ENCODE measurements at regions not wholly inside any gene's neighbourhood (a gene's known extent, or its start where the extent isn't known, plus 50 kb on each side); places are given as distances from the start of the nearest gene placed in this dataset.

DNA sequence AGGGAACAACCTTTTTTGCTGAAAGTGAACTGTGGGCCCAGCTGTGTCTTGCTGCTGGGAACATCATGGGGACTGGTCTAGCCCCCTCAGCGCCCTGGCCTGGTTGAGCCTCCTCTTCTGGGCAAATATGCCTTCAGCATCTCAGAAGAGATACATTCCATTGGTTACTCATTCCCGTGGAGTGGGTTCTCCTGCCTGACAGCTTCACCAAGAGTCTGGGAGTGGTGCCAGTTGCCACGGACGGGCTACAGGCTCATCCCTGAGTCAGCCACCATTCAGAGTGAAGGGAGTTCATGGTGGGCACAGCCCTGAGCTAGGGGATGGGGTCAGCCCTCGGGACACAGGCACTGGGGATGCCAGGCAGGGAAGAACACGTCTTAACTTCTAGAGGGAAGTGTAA, 81.9 kb downstream of the RAMP3 start (continued):
- TF ChIP-seq, protein P1, sequence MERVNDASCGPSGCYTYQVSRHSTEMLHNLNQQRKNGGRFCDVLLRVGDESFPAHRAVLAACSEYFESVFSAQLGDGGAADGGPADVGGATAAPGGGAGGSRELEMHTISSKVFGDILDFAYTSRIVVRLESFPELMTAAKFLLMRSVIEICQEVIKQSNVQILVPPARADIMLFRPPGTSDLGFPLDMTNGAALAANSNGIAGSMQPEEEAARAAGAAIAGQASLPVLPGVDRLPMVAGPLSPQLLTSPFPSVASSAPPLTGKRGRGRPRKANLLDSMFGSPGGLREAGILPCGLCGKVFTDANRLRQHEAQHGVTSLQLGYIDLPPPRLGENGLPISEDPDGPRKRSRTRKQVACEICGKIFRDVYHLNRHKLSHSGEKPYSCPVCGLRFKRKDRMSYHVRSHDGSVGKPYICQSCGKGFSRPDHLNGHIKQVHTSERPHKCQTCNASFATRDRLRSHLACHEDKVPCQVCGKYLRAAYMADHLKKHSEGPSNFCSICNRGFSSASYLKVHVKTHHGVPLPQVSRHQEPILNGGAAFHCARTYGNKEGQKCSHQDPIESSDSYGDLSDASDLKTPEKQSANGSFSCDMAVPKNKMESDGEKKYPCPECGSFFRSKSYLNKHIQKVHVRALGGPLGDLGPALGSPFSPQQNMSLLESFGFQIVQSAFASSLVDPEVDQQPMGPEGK (CRISPR knock-in tag; IDR thresholded peaks at IDR 0.05; ENCODE audit: borderline replicate concordance) = no peak
- TF ChIP-seq ZNF565 (CRISPR knock-in tag; conservative IDR thresholded peaks at IDR 0.05; ENCODE audit: low read depth) = no peak
- TF ChIP-seq ESRRG (CRISPR knock-in tag; IDR thresholded peaks at IDR 0.05) = no peak

DNA sequence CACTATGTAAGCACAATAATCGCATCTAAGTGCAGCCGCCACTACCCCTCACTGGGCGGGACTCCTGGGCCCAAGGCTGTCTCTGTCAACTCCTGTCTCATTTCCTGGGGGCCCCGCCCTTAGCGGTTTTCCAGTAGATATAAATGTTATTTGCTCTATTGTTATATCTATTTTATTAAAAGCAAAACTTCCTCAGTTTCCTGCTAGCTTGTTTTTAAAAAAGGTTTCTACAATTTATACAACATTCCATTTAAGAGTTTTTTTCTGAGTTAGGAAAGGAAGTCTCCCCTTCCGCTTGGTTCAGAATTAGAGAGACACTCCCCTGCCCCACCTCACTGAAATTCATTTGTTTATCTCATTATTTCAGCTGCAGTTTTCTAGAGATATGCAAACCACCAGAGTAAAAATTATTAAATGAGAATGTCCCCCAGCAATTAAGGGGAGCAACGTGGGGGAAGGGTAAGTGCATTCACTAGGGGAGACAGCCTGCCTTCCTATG, 82.7 kb downstream of the RAMP3 start:
- ATAC-seq = no peak
- TF ChIP-seq ARNTL (CRISPR knock-in tag; IDR thresholded peaks at IDR 0.05; ENCODE audit: borderline replicate concordance, low read depth) = no peak
- TF ChIP-seq BACH2 (CRISPR knock-in tag; IDR thresholded peaks at IDR 0.05; ENCODE audit: borderline replicate concordance) = no peak
- no peak for TF ChIP-seq ZFP30 (CRISPR knock-in tag; IDR thresholded peaks at IDR 0.05)
- no peak for TF ChIP-seq OSR1 (CRISPR knock-in tag; IDR thresholded peaks at IDR 0.05)
- TF ChIP-seq, protein P1 (CRISPR knock-in tag; IDR thresholded peaks at IDR 0.05; ENCODE audit: borderline replicate concordance) = no peak

DNA sequence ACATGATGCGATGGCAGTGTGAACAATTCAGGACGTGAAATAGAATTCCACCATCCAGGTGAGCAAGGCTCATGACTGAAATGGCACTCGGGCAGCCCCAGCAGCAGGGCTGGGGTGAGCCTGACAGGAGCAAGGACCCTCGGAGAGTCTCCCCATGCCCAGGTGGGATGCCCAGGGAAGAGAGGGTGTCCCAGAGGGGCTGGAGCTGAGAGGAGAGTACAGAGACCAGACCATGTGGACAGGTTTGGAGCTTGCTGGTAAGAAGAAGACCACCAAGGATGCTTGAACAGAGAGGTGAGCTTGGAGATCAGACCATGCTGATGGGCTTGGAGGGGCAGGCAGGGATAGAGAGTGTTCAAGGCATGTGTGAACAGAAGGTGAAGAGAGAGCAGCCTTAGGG, 83.3 kb downstream of the RAMP3 start:
- no peak for ATAC-seq
- TF ChIP-seq GLIS3 (CRISPR knock-in tag; IDR thresholded peaks at IDR 0.05) (no peak), PPARA (CRISPR knock-in tag; IDR thresholded peaks at IDR 0.05; ENCODE audit: borderline replicate concordance) (no peak), ARNTL (CRISPR knock-in tag; IDR thresholded peaks at IDR 0.05; ENCODE audit: borderline replicate concordance, low read depth) (no peak), ZFP3 (CRISPR knock-in tag; IDR thresholded peaks at IDR 0.05) (no peak), ESRRG (CRISPR knock-in tag; IDR thresholded peaks at IDR 0.05) (no peak), SNAI2 (CRISPR knock-in tag; IDR thresholded peaks at IDR 0.05) (no peak)
- TF ChIP-seq, protein P2, sequence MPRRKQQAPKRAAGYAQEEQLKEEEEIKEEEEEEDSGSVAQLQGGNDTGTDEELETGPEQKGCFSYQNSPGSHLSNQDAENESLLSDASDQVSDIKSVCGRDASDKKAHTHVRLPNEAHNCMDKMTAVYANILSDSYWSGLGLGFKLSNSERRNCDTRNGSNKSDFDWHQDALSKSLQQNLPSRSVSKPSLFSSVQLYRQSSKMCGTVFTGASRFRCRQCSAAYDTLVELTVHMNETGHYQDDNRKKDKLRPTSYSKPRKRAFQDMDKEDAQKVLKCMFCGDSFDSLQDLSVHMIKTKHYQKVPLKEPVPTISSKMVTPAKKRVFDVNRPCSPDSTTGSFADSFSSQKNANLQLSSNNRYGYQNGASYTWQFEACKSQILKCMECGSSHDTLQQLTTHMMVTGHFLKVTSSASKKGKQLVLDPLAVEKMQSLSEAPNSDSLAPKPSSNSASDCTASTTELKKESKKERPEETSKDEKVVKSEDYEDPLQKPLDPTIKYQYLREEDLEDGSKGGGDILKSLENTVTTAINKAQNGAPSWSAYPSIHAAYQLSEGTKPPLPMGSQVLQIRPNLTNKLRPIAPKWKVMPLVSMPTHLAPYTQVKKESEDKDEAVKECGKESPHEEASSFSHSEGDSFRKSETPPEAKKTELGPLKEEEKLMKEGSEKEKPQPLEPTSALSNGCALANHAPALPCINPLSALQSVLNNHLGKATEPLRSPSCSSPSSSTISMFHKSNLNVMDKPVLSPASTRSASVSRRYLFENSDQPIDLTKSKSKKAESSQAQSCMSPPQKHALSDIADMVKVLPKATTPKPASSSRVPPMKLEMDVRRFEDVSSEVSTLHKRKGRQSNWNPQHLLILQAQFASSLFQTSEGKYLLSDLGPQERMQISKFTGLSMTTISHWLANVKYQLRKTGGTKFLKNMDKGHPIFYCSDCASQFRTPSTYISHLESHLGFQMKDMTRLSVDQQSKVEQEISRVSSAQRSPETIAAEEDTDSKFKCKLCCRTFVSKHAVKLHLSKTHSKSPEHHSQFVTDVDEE (CRISPR knock-in tag; IDR thresholded peaks at IDR 0.05) = no peak
- TF ChIP-seq, protein P1 (CRISPR knock-in tag; IDR thresholded peaks at IDR 0.05; ENCODE audit: borderline replicate concordance) = no peak

DNA sequence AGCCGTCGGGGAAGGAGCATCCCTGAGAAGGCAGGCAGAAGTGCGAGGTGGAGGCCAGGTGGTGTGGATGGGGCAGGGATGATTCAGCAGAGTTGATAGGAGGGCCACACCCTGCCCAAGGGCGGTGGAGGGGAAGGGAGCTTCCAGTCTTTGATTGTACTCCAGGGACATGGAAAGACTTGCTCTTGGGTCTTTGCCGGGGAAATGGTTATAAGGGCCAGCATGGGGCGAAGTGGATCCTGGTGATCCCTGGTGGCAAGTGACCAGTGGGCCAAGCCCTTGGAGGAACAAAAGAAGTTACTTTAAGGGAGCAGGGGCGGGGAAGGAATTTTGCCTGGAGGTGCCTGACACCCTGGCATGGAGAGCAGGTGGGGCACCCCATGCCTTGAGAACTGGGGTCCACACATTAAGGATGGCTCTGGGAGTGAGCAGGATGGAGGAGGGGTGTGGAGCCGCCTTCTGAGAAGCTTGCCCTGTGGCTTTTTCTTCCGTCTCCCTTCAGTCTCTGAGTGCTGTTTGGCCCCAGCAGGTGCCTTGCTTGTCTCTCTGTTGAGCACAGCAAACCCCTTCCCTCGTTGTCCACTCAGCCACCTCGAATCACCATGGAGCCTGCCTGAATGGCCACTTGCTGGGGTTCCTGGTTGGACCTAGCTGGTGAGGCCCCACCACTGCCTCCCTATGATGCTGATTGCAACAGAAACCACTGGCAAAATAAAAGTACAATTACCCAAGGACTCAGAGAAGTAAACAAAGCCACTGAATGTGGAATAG, 83.9 kb downstream of the RAMP3 start:
- no peak for ATAC-seq
- TF ChIP-seq ZNF8 (CRISPR knock-in tag; IDR thresholded peaks at IDR 0.05) (no peak), GLIS3 (CRISPR knock-in tag; IDR thresholded peaks at IDR 0.05) (no peak), RARB (CRISPR knock-in tag; IDR thresholded peaks at IDR 0.05) (no peak), SNAI2 (CRISPR knock-in tag; IDR thresholded peaks at IDR 0.05) (no peak), OSR1 (CRISPR knock-in tag; IDR thresholded peaks at IDR 0.05) (no peak), ISL1 (CRISPR knock-in tag; IDR thresholded peaks at IDR 0.05) (no peak), ARNTL (CRISPR knock-in tag; IDR thresholded peaks at IDR 0.05; ENCODE audit: borderline replicate concordance, low read depth) (no peak), ESRRG (CRISPR knock-in tag; IDR thresholded peaks at IDR 0.05) (no peak)
- TF ChIP-seq, protein P1 (CRISPR knock-in tag; IDR thresholded peaks at IDR 0.05; ENCODE audit: borderline replicate concordance) = no peak

All from SK-N-SH treated with all-trans-retinoic acid at 6 μM for 48 hours (cell line).